ENCODE measurements at regions not wholly inside any gene's neighbourhood (a gene's known extent, or its start where the extent isn't known, plus 50 kb on each side); places are given as distances from the start of the nearest gene placed in this dataset.
"Not testable (repeated sequence)": the region's sequence is repeated elsewhere in the genome, so short reads cannot be mapped to it uniquely, and the experiment has no call there.

DNA sequence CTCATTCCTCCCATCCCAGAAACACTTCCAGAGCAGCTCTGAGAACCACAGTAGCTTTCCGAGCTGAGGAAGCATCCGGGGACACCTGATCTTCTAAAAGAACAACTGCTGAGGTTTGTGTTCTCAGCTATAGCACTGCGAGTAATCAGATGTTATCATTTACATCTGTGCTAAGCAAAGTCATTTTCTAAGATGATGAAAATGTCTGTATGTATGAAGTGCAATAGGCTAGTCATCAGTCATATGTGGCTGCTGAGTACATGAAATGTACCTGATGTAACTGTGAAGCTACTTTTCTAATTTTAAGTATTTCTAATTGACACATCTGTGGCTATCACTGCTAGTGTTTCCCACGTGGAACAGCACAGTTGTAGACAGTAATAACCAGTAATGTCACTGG, 582.0 kb downstream of the RPIA start:
- not testable (repeated sequence) for H3K9me3 Mint-ChIP-seq; H3K9me3 ChIP-seq (ENCODE audit: control insufficient read depth, low read length); H3K27me3 ChIP-seq (ENCODE audit: control insufficient read depth, insufficient read depth, low read length, poor library complexity, severe bottlenecking); DNase-seq; H3K36me3 ChIP-seq (ENCODE audit: control insufficient read depth, insufficient read depth, low read length); H3K27ac Mint-ChIP-seq; H3K4me1 ChIP-seq (ENCODE audit: control insufficient read depth, insufficient read depth, low read length); H3K36me3 Mint-ChIP-seq (ENCODE audit: low read depth); H3K9ac ChIP-seq (ENCODE audit: extremely low read depth, low read length, poor library complexity, severe bottlenecking); H3K4me3 Mint-ChIP-seq; H3K27ac ChIP-seq (ENCODE audit: low read depth, low read length); H3K4me3 ChIP-seq (ENCODE audit: low read length); H3K4me1 Mint-ChIP-seq; H3K27me3 Mint-ChIP-seq (ENCODE audit: insufficient read depth)
- 90% methylated on average over 2 of the region's 4 CpGs; no CpG with 5 or more reads in 1 of the 2 experiments for WGBS, 2 experiments (ENCODE audit: insufficient coverage in 1 of 2, insufficient read length in 1 of 2)

DNA sequence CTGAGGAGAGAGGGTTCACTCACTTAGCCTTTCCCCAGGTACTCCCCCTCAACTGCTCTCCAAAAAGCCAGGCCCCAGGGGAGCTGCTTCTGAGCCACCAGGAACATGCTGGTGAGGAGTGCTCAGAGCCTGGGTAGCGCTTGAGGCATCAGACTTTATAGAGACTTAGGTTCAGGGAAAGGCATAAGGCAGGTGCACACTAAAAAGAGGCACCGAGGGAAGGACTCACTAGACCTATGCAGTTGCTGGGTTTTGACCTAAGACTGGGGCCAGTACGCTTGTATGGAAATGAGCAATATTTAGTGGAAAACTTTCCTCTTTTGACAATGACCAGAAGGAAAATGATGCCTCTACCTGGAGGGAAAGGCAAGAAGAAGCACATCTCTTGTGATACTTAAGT, 589.1 kb downstream of the RPIA start:
- not testable (repeated sequence) for H3K27me3 Mint-ChIP-seq (ENCODE audit: insufficient read depth); H3K4me1 ChIP-seq (ENCODE audit: control insufficient read depth, insufficient read depth, low read length); H3K4me3 Mint-ChIP-seq; H3K9ac ChIP-seq (ENCODE audit: extremely low read depth, low read length, poor library complexity, severe bottlenecking); H3K36me3 Mint-ChIP-seq (ENCODE audit: low read depth); H3K27ac ChIP-seq (ENCODE audit: low read depth, low read length); DNase-seq; H3K9me3 ChIP-seq (ENCODE audit: control insufficient read depth, low read length); H3K4me3 ChIP-seq (ENCODE audit: low read length); H3K9me3 Mint-ChIP-seq; H3K27ac Mint-ChIP-seq; H3K27me3 ChIP-seq (ENCODE audit: control insufficient read depth, insufficient read depth, low read length, poor library complexity, severe bottlenecking); H3K4me1 Mint-ChIP-seq; H3K36me3 ChIP-seq (ENCODE audit: control insufficient read depth, insufficient read depth, low read length)
- 100% methylated on average over 1 of the region's 3 CpGs; no CpG with 5 or more reads in 1 of the 2 experiments for WGBS, 2 experiments (ENCODE audit: insufficient coverage in 1 of 2, insufficient read length in 1 of 2)

DNA sequence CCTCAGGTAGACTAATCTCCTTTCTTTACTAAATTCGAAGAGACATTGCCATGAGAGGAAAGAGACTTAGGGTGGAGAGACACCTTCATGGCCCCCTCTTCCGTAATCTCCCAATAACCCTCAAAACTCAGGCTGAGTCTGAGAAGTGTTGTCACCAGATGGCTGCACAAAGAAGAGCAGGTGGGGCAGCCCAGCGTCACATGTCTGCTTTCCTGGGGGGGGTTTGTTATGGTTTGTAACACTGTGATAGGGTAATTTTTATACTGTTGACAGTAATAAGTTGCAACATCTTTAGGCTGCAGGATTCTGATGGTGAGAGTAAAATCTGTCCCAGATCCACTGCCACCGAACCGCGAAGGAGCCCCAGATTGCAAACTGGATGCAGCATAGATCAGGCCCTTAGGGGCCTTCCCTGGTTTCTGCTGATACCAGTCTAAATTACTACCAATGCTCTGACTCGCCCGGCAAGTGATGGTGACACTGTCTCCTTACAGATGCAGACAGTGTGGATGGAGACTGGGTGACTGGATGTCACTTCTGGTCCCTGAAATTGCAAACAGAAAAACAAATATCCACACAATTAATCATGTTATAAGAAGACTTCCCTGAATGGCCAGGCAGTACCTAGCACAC, 595.1 kb downstream of the RPIA start:
- not testable (repeated sequence) for H3K36me3 ChIP-seq (ENCODE audit: control insufficient read depth, insufficient read depth, low read length); H3K27me3 ChIP-seq (ENCODE audit: control insufficient read depth, insufficient read depth, low read length, poor library complexity, severe bottlenecking); DNase-seq; H3K27me3 Mint-ChIP-seq (ENCODE audit: insufficient read depth); H3K36me3 Mint-ChIP-seq (ENCODE audit: low read depth); H3K9me3 Mint-ChIP-seq; H3K4me1 ChIP-seq (ENCODE audit: control insufficient read depth, insufficient read depth, low read length); H3K27ac Mint-ChIP-seq; H3K4me1 Mint-ChIP-seq; H3K4me3 ChIP-seq (ENCODE audit: low read length); H3K9ac ChIP-seq (ENCODE audit: extremely low read depth, low read length, poor library complexity, severe bottlenecking); H3K9me3 ChIP-seq (ENCODE audit: control insufficient read depth, low read length); H3K27ac ChIP-seq (ENCODE audit: low read depth, low read length); H3K4me3 Mint-ChIP-seq
- WGBS, 2 experiments (ENCODE audit: insufficient coverage in 1 of 2, insufficient read length in 1 of 2), result 100% methylated on average over 2 of the region's 8 CpGs; no CpG with 5 or more reads in 1 of the 2 experiments

DNA sequence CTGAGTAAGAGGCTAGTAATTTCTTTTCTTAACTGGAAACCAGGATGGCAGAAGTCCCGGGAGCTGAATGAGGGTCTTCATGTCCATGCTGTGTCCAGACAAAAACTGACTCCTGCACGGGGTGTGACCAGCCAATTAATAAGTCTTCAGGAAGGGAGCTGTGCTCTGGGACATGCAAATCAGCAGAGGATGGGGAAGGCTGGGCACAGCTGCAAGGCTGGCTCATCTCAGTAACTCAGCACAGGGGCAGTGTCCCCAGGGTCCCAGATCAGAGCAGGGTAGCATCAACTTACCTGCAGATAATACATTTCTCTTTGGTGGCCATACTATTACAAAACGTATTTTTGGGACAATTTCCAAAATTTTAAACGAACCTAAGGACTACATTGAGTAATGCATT, 595.6 kb downstream of the RPIA start:
- DNase-seq, result not testable (repeated sequence)

DNA sequence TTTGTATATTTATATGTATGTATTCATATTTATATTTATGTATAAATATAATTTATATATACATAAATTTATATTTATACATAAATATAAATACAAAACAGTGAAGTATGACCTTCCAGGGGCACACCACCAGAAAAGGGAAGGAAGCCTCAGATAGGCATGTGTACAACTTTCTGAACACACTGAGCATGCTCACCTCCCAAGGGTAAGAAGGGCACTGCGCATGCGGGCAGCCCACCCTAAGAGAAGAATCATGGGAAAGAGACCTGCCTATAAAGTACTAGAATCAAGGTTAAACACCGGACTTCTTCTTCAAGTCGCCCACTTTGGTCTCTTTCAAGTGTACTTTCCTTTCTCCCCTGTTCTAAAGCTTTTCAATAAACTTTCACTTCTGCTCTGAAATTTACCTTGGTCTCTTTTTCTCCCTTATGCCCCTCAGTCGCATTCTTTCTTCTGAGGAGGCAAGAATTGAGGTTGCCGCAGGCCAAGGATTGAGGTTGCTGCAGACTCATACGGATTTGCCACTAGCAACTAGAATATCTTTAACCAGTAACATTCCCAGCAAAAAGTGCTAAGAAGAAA, 600.3 kb downstream of the RPIA start:
- H3K9ac ChIP-seq (ENCODE audit: extremely low read depth, low read length, poor library complexity, severe bottlenecking); H3K9me3 ChIP-seq (ENCODE audit: control insufficient read depth, low read length); H3K27ac ChIP-seq (ENCODE audit: low read depth, low read length); H3K27ac Mint-ChIP-seq; H3K36me3 ChIP-seq (ENCODE audit: control insufficient read depth, insufficient read depth, low read length); H3K27me3 ChIP-seq (ENCODE audit: control insufficient read depth, insufficient read depth, low read length, poor library complexity, severe bottlenecking); H3K36me3 Mint-ChIP-seq (ENCODE audit: low read depth); H3K4me3 ChIP-seq (ENCODE audit: low read length); H3K4me1 ChIP-seq (ENCODE audit: control insufficient read depth, insufficient read depth, low read length); DNase-seq; H3K4me3 Mint-ChIP-seq; H3K4me1 Mint-ChIP-seq; H3K9me3 Mint-ChIP-seq; H3K27me3 Mint-ChIP-seq (ENCODE audit: insufficient read depth): not testable (repeated sequence)
- no CpG with 5 or more reads among the region's 7 CpGs for WGBS, 2 experiments (ENCODE audit: insufficient coverage in 1 of 2, insufficient read length in 1 of 2)

More for the DNA sequence above, 595.6 kb downstream of the RPIA start:
- H3K9ac ChIP-seq (ENCODE audit: extremely low read depth, low read length, poor library complexity, severe bottlenecking); H3K27me3 ChIP-seq (ENCODE audit: control insufficient read depth, insufficient read depth, low read length, poor library complexity, severe bottlenecking); H3K9me3 Mint-ChIP-seq; H3K4me3 Mint-ChIP-seq; H3K27ac ChIP-seq (ENCODE audit: low read depth, low read length); H3K4me1 ChIP-seq (ENCODE audit: control insufficient read depth, insufficient read depth, low read length); H3K4me3 ChIP-seq (ENCODE audit: low read length); H3K4me1 Mint-ChIP-seq; H3K27ac Mint-ChIP-seq; H3K36me3 Mint-ChIP-seq (ENCODE audit: low read depth); H3K36me3 ChIP-seq (ENCODE audit: control insufficient read depth, insufficient read depth, low read length); H3K9me3 ChIP-seq (ENCODE audit: control insufficient read depth, low read length); H3K27me3 Mint-ChIP-seq (ENCODE audit: insufficient read depth): not testable (repeated sequence)
- WGBS, 2 experiments (ENCODE audit: insufficient coverage in 1 of 2, insufficient read length in 1 of 2), result no CpG with 5 or more reads among the region's 4 CpGs

DNA sequence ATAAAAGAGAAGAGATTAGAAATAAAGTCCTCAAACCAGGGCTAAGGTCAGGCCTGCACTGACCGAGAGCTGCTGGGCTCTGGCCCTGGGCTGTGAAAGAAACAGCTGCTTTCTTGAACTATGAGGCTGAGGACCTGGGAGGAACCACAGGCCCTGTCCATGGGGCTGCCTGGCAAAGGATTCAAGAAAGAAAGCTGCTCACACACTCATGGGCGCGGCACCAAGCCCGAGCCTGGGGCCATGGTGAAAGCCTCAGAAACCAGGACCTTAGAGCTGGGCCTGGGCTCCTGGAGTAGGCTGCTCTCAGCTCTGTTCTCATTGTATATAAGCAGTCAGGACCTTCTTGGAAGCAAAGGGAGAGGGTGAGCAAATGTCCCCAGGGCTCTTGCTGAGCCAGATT, 601.9 kb downstream of the RPIA start:
- H3K27me3 Mint-ChIP-seq (ENCODE audit: insufficient read depth); H3K4me3 ChIP-seq (ENCODE audit: low read length); H3K9ac ChIP-seq (ENCODE audit: extremely low read depth, low read length, poor library complexity, severe bottlenecking); H3K4me1 Mint-ChIP-seq; H3K9me3 Mint-ChIP-seq; H3K36me3 Mint-ChIP-seq (ENCODE audit: low read depth); H3K27me3 ChIP-seq (ENCODE audit: control insufficient read depth, insufficient read depth, low read length, poor library complexity, severe bottlenecking); H3K27ac ChIP-seq (ENCODE audit: low read depth, low read length); H3K27ac Mint-ChIP-seq; DNase-seq; H3K4me1 ChIP-seq (ENCODE audit: control insufficient read depth, insufficient read depth, low read length); H3K9me3 ChIP-seq (ENCODE audit: control insufficient read depth, low read length); H3K36me3 ChIP-seq (ENCODE audit: control insufficient read depth, insufficient read depth, low read length); H3K4me3 Mint-ChIP-seq: not testable (repeated sequence)
- WGBS, 2 experiments (ENCODE audit: insufficient coverage in 1 of 2, insufficient read length in 1 of 2), result no CpG with 5 or more reads among the region's 4 CpGs

DNA sequence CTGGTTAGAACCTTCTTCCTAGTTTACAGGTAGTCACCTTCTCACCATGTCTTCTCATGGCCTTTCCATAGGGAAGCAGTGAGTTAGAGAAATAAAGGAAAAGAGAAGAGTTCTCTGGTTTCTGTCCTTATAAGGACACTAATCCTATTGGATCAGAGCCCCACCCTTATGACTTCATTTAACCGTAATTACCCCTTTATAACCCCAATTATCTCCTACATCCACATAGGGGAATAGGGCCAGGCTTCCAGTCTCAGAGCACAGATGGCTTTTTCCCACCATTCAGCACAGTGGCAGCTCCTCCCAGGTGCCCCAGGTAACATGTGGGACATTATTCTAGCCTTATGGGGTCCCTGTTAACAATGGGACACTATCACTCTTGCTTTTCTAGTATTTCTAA, 602.9 kb downstream of the RPIA start:
- DNase-seq; H3K4me3 ChIP-seq (ENCODE audit: low read length); H3K27ac Mint-ChIP-seq; H3K27ac ChIP-seq (ENCODE audit: low read depth, low read length); H3K4me1 Mint-ChIP-seq; H3K27me3 Mint-ChIP-seq (ENCODE audit: insufficient read depth); H3K9ac ChIP-seq (ENCODE audit: extremely low read depth, low read length, poor library complexity, severe bottlenecking); H3K4me3 Mint-ChIP-seq; H3K36me3 Mint-ChIP-seq (ENCODE audit: low read depth); H3K9me3 Mint-ChIP-seq; H3K27me3 ChIP-seq (ENCODE audit: control insufficient read depth, insufficient read depth, low read length, poor library complexity, severe bottlenecking); H3K9me3 ChIP-seq (ENCODE audit: control insufficient read depth, low read length); H3K36me3 ChIP-seq (ENCODE audit: control insufficient read depth, insufficient read depth, low read length); H3K4me1 ChIP-seq (ENCODE audit: control insufficient read depth, insufficient read depth, low read length): not testable (repeated sequence)
- no CpG with 5 or more reads among the region's 1 CpG for WGBS, 2 experiments (ENCODE audit: insufficient coverage in 1 of 2, insufficient read length in 1 of 2)
